NCI-H748 (cell line): ENCODE measurements at regions not wholly inside any gene's neighbourhood (a gene's known extent, or its start where the extent isn't known, plus 50 kb on each side); places are given as distances from the start of the nearest gene placed in this dataset.
"Not testable (repeated sequence)": the region's sequence is repeated elsewhere in the genome, so short reads cannot be mapped to it uniquely, and the experiment has no call there.

ENCODE experiments used
- DNase-seq: peaks from one replicate; lab custom pipeline; 2025; ENCODE audit not compliant: unreplicated experiment; lab: John Stamatoyannopoulos, UW

GRCh38 chr3:124619887-124620599 lies 110.2 kb upstream of the UMPS start:
- DNase-seq: no peak

GRCh38 chr3:124620600-124621063 lies 109.6 kb upstream of the UMPS start:
- no peak for DNase-seq

GRCh38 chr3:124621498-124621897 lies 108.8 kb upstream of the UMPS start:
- no peak for DNase-seq

GRCh38 chr3:124625074-124625473 lies 105.2 kb upstream of the UMPS start:
- no peak for DNase-seq

- DNase-seq: no peak
Observed at GRCh38 chr3:124627501-124627908, 102.7 kb upstream of the UMPS start.

- no peak for DNase-seq
Observed at GRCh38 chr3:124628863-124629262, 101.4 kb upstream of the UMPS start.

- no peak for DNase-seq
Observed at GRCh38 chr3:124629497-124629896, 100.8 kb upstream of the UMPS start.

GRCh38 chr3:124630960-124631359 lies 99.3 kb upstream of the UMPS start:
- DNase-seq: no peak

GRCh38 chr3:124631727-124632126 lies 98.5 kb upstream of the UMPS start:
- no peak for DNase-seq

GRCh38 chr3:124632566-124633140 lies 97.6 kb upstream of the UMPS start:
- no peak for DNase-seq

- DNase-seq: no peak
Observed at GRCh38 chr3:124633524-124633923, 96.7 kb upstream of the UMPS start.

- DNase-seq: no peak
Observed at GRCh38 chr3:124634210-124635168, 95.8 kb upstream of the UMPS start.

- no peak for DNase-seq
Observed at GRCh38 chr3:124635169-124635539, 95.1 kb upstream of the UMPS start.

GRCh38 chr3:124636101-124636862 lies 94.0 kb upstream of the UMPS start:
- DNase-seq: no peak

GRCh38 chr3:124636863-124637296 lies 93.4 kb upstream of the UMPS start:
- no peak for DNase-seq

- DNase-seq: no peak
Observed at GRCh38 chr3:124639406-124640237, 90.6 kb upstream of the UMPS start.

- no peak for DNase-seq
Observed at GRCh38 chr3:124640635-124641306, 89.5 kb upstream of the UMPS start.

GRCh38 chr3:124643453-124643852 lies 86.8 kb upstream of the UMPS start:
- no peak for DNase-seq

GRCh38 chr3:124646186-124646585 lies 84.1 kb upstream of the UMPS start:
- DNase-seq: not testable (repeated sequence)
